Hematopoietic multipotent progenitor cell (in vitro differentiated cells): ENCODE measurements at regions not wholly inside any gene's neighbourhood (a gene's known extent, or its start where the extent isn't known, plus 50 kb on each side); places are given as distances from the start of the nearest gene placed in this dataset.

ENCODE experiments used
- DNase-seq, 3 donors: peaks; one replicate each; pipeline ENCODE4 v3.0.0-alpha.2; 2011 to 2015; ENCODE audit warnings: low read depth in 2 of 3, low spot score in 2 of 3

- no peak for DNase-seq
Observed at GRCh38 chr15:60204131-60204885, 193.5 kb downstream of the ANXA2 start.

GRCh38 chr15:60208709-60209108 lies 189.1 kb downstream of the ANXA2 start:
- DNase-seq: no peak

DNA sequence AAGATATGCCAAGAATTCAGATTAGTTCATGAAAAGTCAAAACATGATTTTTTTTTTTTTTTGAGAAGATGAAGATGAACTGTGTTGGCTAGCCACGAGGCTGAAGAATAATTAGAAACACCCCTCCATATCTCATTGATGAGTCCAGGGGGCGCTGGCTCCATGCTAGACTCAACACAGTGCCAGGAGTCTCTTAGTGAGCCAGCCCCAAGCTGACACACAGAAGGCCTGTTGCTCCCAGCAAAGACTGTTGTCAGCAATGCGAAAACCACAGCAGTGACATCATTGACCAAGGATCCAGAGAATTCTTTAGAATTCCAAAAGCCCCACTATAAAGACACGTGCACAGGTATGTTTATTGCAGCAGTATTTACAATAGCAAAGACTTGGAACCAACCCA lies 185.2 kb downstream of the ANXA2 start:
- no peak for DNase-seq

DNA sequence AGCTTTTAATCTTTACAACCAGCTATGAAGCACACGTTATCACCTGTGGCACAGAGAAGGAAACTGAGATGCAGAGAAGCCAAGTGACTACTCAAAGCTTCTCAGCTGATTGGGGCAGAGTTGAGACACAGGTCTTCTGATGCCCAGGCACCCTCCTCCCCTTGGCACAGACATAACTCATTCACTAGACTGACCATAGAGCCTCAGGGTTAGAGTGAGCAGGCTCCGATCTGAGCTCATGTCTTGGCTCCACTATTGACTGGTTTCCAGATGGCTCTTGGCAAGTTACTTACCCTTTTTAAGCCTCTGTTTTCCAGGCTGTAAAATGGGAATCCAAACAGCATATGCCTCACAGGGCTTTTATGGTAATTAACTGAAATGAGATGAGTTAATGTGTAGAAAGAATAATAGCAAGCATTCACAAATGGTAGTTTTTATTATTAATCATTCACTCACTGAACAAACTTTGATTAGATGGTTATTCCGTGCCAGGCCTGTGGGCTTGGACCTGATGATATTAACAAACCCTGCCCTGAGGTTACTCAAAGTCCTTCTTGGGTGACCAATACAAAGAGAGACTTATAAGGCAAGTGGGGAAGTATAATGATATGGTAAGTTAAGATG lies 184.3 kb downstream of the ANXA2 start:
- no peak for DNase-seq

DNA sequence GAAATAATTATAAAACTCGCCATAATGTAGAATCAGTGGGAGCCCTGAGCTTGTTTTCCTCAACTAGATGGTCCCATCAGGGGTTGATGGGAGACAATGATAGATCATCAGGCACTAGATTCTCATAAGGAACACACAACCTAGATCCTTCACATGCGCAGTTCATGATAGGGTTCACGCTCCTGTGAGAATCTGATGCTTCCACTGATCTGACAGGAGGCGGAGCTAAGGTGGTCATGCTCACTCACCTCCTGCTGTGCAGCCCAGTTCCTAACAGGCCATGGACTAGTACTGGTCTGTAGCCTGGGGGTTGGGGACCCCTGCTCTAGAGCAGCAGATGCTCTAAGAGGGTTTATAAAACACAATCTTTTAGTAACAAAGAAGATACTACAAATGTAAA lies 183.6 kb downstream of the ANXA2 start:
- DNase-seq: no peak

- no peak for DNase-seq
Observed at GRCh38 chr15:60215225-60215963, 182.4 kb downstream of the ANXA2 start.

GRCh38 chr15:60217161-60217560 lies 180.6 kb downstream of the ANXA2 start:
- no peak for DNase-seq

DNA sequence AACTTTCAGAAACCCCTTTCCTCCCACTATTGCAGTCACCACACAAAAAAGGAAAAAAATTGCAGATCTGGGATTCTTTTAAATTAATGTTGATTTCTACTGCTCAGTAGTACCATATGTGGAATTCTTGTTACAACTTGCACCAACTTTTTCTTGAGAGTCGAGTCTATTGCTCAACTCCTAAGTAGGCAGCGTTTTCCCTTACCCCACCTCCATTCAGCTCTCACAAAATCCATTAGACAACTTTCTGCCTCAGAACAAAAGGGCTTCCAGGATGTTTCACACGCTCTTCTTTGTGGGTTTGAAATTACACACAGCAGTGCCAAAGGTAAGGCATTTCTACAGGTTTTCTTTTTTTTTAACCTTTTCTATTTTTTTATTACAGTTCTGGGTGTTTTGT lies 179.5 kb downstream of the ANXA2 start:
- DNase-seq: no peak

GRCh38 chr15:60219866-60220265 lies 177.9 kb downstream of the ANXA2 start:
- no peak for DNase-seq

DNA sequence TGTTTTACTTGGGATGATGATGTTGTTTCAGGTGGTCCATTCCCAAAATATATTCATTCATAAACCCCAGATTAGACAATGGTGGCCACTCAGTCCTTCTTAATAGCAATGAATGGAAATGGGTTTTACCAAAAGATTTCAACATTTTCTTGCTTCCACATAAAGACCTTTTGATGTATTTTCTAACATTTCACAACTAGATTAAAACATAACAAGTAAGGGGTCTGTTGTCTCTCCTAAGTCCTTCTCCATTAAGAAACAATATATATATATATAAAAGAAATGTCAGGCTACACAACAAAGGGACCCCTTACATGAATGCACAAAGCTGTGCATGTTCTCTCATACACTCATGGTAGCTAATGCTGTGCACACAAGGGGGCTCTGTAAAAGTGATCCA lies 176.4 kb downstream of the ANXA2 start:
- DNase-seq: no peak

DNA sequence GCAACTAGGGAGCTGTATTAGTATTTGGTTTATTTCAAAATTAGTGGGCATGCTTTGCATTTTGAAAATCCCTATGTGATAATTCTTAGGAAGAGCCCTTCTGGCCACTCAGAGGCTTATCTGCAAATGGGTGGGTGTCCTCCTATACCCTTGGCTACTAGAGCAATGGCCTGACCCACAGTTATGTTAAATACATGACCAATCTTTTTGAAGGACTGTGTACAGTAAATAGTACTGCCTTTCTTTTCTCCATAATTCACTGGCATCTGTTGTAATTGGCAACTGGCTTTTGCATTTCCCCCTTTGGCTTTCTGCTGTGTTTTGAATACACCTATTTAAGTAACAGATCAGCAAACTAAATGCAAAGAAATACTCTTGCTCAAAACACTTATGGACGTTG lies 175.4 kb downstream of the ANXA2 start:
- DNase-seq: no peak

DNA sequence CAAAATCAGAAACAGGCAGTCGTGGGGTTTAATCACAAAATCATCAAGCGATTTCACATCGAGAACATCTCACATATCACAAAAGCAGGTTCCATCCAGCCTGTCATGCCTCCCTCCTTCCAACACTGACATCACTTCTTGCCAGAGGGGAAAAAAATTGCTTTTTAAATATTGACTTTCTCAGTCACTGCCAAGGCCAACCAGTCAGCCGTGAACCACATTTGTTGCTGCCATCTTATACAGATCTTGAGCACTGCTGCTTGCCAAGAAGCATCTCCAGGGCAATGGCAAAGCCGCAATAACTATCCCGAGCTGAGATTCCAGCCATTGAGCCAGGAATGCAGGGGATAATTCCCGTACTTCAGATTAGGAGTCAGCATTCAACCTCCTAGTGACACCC lies 174.6 kb downstream of the ANXA2 start:
- no peak for DNase-seq

GRCh38 chr15:60226924-60227323 lies 170.9 kb downstream of the ANXA2 start:
- no peak for DNase-seq

- DNase-seq: no peak
Observed at GRCh38 chr15:60228101-60228500, 169.7 kb downstream of the ANXA2 start.

GRCh38 chr15:60228619-60229018 lies 169.2 kb downstream of the ANXA2 start:
- no peak for DNase-seq

DNA sequence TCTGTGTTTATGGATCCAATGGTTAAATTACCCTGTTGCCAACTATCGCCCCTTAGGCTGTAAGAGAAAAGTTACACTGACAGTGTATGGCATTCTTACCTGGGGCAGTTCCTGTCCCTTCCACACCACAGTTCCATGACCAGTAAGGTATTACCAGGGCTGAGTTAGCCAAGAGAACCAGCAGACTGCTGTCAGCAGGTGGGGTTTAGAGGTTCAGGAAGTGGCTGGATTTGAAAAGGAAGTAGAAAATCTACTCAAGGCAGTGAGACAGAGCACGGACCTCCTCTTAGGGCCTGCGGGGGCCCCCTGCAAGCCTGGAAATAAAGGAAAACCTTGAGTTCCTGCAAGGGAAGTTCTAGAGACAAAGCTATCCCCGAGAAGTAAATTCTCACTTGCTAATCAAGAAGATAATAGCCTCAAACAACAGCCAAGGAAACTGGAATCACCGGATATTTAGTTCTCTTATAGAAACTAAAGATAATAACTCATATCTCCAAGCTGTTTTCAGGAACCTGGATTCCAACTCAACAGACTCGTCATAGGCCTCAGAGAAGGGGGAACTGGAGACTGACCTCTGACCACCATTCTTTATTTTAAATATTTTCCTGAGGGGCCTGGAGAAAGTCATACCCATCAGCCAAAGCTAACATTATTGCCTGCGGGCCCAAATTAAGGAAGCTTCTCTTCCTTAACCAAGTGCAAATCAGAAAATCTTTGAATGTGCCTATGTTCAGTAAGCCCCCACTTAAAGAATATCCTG lies 161.7 kb downstream of the ANXA2 start:
- DNase-seq: no peak

DNA sequence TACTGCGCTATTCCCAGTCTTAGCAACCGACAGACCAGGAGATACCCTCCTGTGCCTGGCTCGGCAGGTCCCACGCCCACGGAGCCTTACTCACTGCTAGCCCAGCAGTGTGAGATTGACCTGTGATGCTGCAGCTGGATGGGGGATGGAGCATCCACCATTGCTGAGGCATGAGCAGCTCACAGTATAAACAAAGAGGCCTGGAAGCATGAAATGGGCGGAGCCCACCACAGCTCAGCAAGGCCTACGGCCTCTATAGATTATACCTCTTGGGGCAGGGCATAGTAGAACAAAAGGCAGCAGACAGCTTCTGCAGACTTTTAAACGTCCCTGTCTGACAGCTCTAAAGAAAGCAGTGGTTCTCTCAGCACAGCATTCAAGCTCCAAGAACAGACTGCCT lies 160.3 kb downstream of the ANXA2 start:
- DNase-seq: no peak

GRCh38 chr15:60243769-60244168 lies 154.0 kb downstream of the ANXA2 start:
- DNase-seq: no peak

DNA sequence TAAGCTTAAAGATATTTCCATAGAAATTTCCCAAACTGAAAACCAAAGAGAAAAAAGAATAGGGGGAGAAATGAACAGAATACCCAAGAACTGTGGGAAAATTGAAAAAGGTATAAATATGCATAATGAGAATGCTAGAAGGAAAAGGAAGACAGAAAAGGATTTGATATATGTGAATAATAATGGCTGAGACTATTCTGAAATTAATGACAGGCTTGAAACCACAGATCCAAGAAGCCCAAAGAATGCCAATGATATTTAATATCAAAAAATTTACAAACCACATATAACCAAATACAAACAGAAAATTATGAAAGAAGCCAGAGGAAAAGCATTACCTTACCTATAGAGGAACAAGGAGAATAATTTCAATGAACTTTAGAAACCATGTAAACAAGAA lies 153.0 kb downstream of the ANXA2 start:
- no peak for DNase-seq

DNA sequence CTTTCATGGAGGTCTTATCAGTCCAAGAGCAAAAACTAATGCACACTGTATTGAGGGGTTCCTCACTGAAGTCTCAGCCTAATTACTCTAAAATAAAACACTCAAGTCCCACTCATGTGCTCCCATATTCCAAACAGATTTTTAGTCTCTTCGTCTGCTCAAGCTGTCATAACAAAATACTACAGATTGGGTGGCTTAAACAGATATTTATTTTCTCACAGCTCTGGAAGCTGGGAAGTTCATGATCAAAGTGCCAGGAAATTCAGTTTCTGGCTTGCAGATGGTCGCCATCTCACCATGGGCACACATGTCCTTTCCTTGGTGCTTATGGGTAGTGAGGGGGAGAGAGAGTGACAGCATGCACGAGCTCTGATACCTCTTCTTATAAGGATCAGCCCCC lies 147.5 kb downstream of the ANXA2 start:
- DNase-seq: no peak
